DND-41 (cell line): ENCODE measurements at regions not wholly inside any gene's neighbourhood (a gene's known extent, or its start where the extent isn't known, plus 50 kb on each side); places are given as distances from the start of the nearest gene placed in this dataset.

Source experiments
- ATAC-seq: fragments of 200-7000 bp; cut with Tn5 transposase; 3 replicates; pipeline ENCODE4 v1.9.1; 2021; ENCODE audit warnings: low read depth; ENCODE audit not compliant: insufficient read depth
- DNase-seq: peaks from one replicate; pipeline ENCODE4 v3.0.0-alpha.2; 2020
- H2AFZ ChIP-seq: 2 replicates; pipeline ENCODE4 v1.6.0; 2012; ENCODE audit warnings: low read depth, low read length
- H3K27ac ChIP-seq: 2 replicates; pipeline ENCODE4 v1.5.1; 2012; ENCODE audit warnings: low read length, inconsistent platforms
- H3K27me3 ChIP-seq: fragments of 200-600 bp; sonication (generic); 2 replicates; pipeline ENCODE4 v1.6.0; 2012; ENCODE audit warnings: low read length, mild to moderate bottlenecking, inconsistent platforms; ENCODE audit not compliant: insufficient read depth, poor library complexity
- H3K36me3 ChIP-seq: 2 replicates; pipeline ENCODE4 v1.5.1; 2012; ENCODE audit warnings: low read length, inconsistent platforms; ENCODE audit not compliant: insufficient read depth
- H3K4me1 ChIP-seq: 2 replicates; pipeline ENCODE4 v1.5.1; 2012; ENCODE audit warnings: mild to moderate bottlenecking, low read length; ENCODE audit not compliant: insufficient read depth
- H3K4me2 ChIP-seq: 2 replicates; pipeline ENCODE4 v1.6.0; 2012; ENCODE audit warnings: mild to moderate bottlenecking, moderate library complexity, low read length, inconsistent platforms; ENCODE audit not compliant: insufficient read depth
- H3K4me3 ChIP-seq, 2 experiments: fragments of 200-600 bp in 1 of 2; shearing (Covaris generic) in 1 of 2; 2 replicates each; pipeline ENCODE4 v1.5.1; 2012 to 2016; ENCODE audit warnings: inconsistent platforms in 2 of 2, low read length in 2 of 2, mild to moderate bottlenecking in 2 of 2, low read depth in 1 of 2, moderate library complexity in 1 of 2
- H3K79me2 ChIP-seq: 2 replicates; pipeline ENCODE4 v1.6.0; 2012; ENCODE audit warnings: low read length, inconsistent platforms; ENCODE audit not compliant: insufficient read depth
- H3K9ac ChIP-seq: 2 replicates; pipeline ENCODE4 v1.6.0; 2012; ENCODE audit warnings: low read depth, mild to moderate bottlenecking, inconsistent platforms, low read length, moderate library complexity
- H3K9me3 ChIP-seq: 2 replicates; pipeline ENCODE4 v1.5.1; 2012; ENCODE audit warnings: low read length, moderate library complexity, mild to moderate bottlenecking, inconsistent platforms; ENCODE audit not compliant: insufficient read depth, severe bottlenecking
- H4K20me1 ChIP-seq: 2 replicates; pipeline ENCODE4 v1.6.0; 2012; ENCODE audit warnings: low read length; ENCODE audit not compliant: insufficient read depth
- CTCF ChIP-seq: IDR thresholded peaks from 2 replicates; pipeline ENCODE4 v1.5.1; 2012; ENCODE audit warnings: borderline replicate concordance, low read length, moderate library complexity, mild to moderate bottlenecking; ENCODE audit not compliant: poor library complexity, severe bottlenecking; ENCODE audit errors: extremely low read depth
- EZH2 ChIP-seq: IDR thresholded peaks from 3 replicates; pipeline ENCODE4 v1.6.1; 2012; ENCODE audit warnings: borderline replicate concordance, low read depth, mild to moderate bottlenecking, moderate library complexity, low read length, inconsistent platforms; ENCODE audit not compliant: severe bottlenecking

GRCh38 chr13:107716741-107717140 lies 498.6 kb downstream of the LIG4 start:
- no peak overlapping the region for H3K4me2 ChIP-seq
- no peak overlapping the region for H2AFZ ChIP-seq
- no peaks in the 10 kb centered on the region for H4K20me1 ChIP-seq
- H3K27ac ChIP-seq = no peak overlapping the region
- no peaks in the 10 kb centered on the region for H3K36me3 ChIP-seq
- H3K9ac ChIP-seq = no peak overlapping the region
- H3K4me1 ChIP-seq = no peaks in the 10 kb centered on the region
- no peaks in the 10 kb centered on the region for H3K9me3 ChIP-seq
- no peak for ATAC-seq
- H3K4me3 ChIP-seq = no peak overlapping the region
- no peak for DNase-seq
- H3K27me3 ChIP-seq = no peaks in the 10 kb centered on the region
- no peaks in the 10 kb centered on the region for H3K79me2 ChIP-seq
- TF ChIP-seq CTCF (no peak), EZH2 (no peak)

GRCh38 chr13:107716241-107716640 lies 499.1 kb downstream of the LIG4 start:
- no peak for ATAC-seq
- H3K9me3 ChIP-seq = no peaks in the 10 kb centered on the region

GRCh38 chr13:107715496-107715895 lies 499.8 kb downstream of the LIG4 start:
- no peak overlapping the region for H3K4me2 ChIP-seq

More at GRCh38 chr13:107716241-107716640, 499.1 kb downstream of the LIG4 start:
- H3K27me3 ChIP-seq = no peaks in the 10 kb centered on the region
- DNase-seq = no peak
- H3K27ac ChIP-seq = no peak overlapping the region
- no peaks in the 10 kb centered on the region for H4K20me1 ChIP-seq
- no peak overlapping the region for H3K9ac ChIP-seq
- no peaks in the 10 kb centered on the region for H3K4me1 ChIP-seq
- no peaks in the 10 kb centered on the region for H3K36me3 ChIP-seq
- H2AFZ ChIP-seq = no peak overlapping the region
- no peak overlapping the region for H3K4me2 ChIP-seq
- no peaks in the 10 kb centered on the region for H3K79me2 ChIP-seq
- H3K4me3 ChIP-seq = no peak overlapping the region
- no peak for TF ChIP-seq EZH2
- no peak for TF ChIP-seq CTCF

More at GRCh38 chr13:107715496-107715895, 499.8 kb downstream of the LIG4 start:
- no peaks in the 10 kb centered on the region for H3K9me3 ChIP-seq
- H3K4me1 ChIP-seq = no peaks in the 10 kb centered on the region
- H3K36me3 ChIP-seq = no peaks in the 10 kb centered on the region
- no peak overlapping the region for H3K27ac ChIP-seq
- DNase-seq = no peak
- no peak overlapping the region for H3K4me3 ChIP-seq
- TF ChIP-seq CTCF (no peak), EZH2 (no peak)
- H4K20me1 ChIP-seq = no peaks in the 10 kb centered on the region
- H3K9ac ChIP-seq = no peak overlapping the region
- no peak for ATAC-seq
- H3K27me3 ChIP-seq = no peaks in the 10 kb centered on the region
- no peak overlapping the region for H2AFZ ChIP-seq
- H3K79me2 ChIP-seq = no peaks in the 10 kb centered on the region
